GM12891 (cell line): ENCODE measurements at regions not wholly inside any gene's neighbourhood (a gene's known extent, or its start where the extent isn't known, plus 50 kb on each side); places are given as distances from the start of the nearest gene placed in this dataset.

Experiments used
- DNase-seq: peaks from one replicate; pipeline ENCODE4 v3.0.0; 2011; ENCODE audit warnings: low spot score; ENCODE audit not compliant: insufficient read length
- FAIRE-seq: peaks from 2 replicates; lab custom pipeline; 2011; peaks lifted over from hg19 to GRCh38; lab: Jason Lieb, UNC
- PAX5 ChIP-seq: IDR thresholded peaks from 2 replicates; pipeline ENCODE4 v1.6.1; 2011; ENCODE audit warnings: low read length, moderate library complexity, mild to moderate bottlenecking; ENCODE audit not compliant: insufficient read depth, severe bottlenecking
- POLR2A ChIP-seq: IDR thresholded peaks from 2 replicates; pipeline ENCODE4 v1.6.1; 2011; ENCODE audit warnings: low read depth, low read length, control low read depth
- POLR2AphosphoS5 ChIP-seq: IDR thresholded peaks from 2 replicates; pipeline ENCODE4 v1.6.1; 2011; ENCODE audit warnings: low read depth, low read length, control low read depth
- POU2F2 ChIP-seq: IDR thresholded peaks from 2 replicates; pipeline ENCODE4 v1.6.1; 2011; ENCODE audit warnings: low read depth, mild to moderate bottlenecking, control low read depth, low read length, moderate library complexity
- SPI1 ChIP-seq: IDR thresholded peaks from 2 replicates; pipeline ENCODE4 v1.6.1; 2011; ENCODE audit warnings: low read depth, low read length, control low read depth
- TAF1 ChIP-seq: IDR thresholded peaks from 2 replicates; pipeline ENCODE4 v1.6.1; 2011; ENCODE audit warnings: low read depth, low read length, control low read depth

DNA sequence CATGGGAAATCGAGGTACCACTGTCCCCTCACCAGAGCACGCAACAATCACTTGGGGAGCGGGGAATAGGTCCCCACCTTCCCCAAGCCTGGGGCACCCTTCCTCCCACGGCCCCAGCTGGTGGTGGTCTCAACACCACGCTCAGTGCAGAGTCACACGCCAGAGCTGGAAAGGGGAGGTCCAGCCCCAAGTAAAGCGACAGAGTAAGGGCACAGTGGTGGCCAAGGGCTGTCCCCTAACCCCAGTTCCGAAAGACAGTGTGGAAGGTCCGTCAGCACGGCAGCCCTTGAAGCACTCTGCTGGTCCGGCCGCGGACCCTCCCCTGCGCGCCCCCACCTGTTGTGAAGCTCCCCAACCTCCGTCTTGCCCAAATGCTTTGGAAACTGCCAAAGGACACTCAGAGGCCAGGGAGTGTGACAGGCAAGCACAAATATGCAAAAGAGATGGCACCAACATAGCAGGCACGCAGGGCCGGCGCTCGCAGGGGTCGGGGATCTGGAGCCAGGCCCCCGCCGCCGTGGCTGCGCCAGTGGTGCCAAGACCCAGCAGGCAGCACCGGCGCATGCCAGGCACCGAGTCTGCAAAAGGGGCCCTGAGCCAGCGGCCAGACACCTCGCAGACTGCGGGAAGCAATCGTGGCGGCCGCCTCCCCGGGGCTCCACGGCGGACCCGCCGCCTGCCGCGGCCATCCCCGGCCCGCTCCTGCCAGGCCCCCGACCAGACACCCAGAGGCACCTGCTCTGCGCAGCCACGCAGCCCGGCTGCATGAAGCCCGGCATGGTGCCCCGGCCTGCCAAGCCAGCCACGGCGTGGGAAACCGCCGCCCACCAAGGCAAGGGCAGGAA is 51.6 kb upstream of the SRRM3 start:
- no peak for FAIRE-seq
- DNase-seq, result no peak
- TF ChIP-seq PAX5 (no peak), POLR2AphosphoS5 (no peak), SPI1 (no peak), TAF1 (no peak), POU2F2 (no peak), POLR2A (no peak)
